GM12875 (cell line): ENCODE measurements at regions not wholly inside any gene's neighbourhood (a gene's known extent, or its start where the extent isn't known, plus 50 kb on each side); places are given as distances from the start of the nearest gene placed in this dataset.

Experiments used
- H3K4me3 ChIP-seq: one replicate; pipeline ENCODE4 v1.5.1; 2011; ENCODE audit warnings: low read depth, low read length, control low read depth
- CTCF ChIP-seq: IDR thresholded peaks from 2 replicates; pipeline ENCODE4 v1.5.1; 2011; ENCODE audit warnings: low read depth, mild to moderate bottlenecking, control low read depth, inconsistent platforms, low read length, moderate library complexity, borderline replicate concordance; ENCODE audit not compliant: insufficient read depth

GRCh38 chr10:29102233-29102632 lies 186.6 kb upstream of the LYZL1 start:
- H3K4me3 ChIP-seq = no peak overlapping the region
- no peak for TF ChIP-seq CTCF

GRCh38 chr10:29102636-29103035 lies 186.2 kb upstream of the LYZL1 start:
- no peak for TF ChIP-seq CTCF
- no peak overlapping the region for H3K4me3 ChIP-seq

- no peak overlapping the region for H3K4me3 ChIP-seq
- no peak for TF ChIP-seq CTCF
Measured at GRCh38 chr10:29104661-29105399, 184.0 kb upstream of the LYZL1 start.

GRCh38 chr10:29105516-29106215 lies 183.2 kb upstream of the LYZL1 start:
- TF ChIP-seq CTCF = no peak
- H3K4me3 ChIP-seq = no peak overlapping the region

- no peak for TF ChIP-seq CTCF
- H3K4me3 ChIP-seq = no peak overlapping the region
Measured at GRCh38 chr10:29106287-29106686, 182.6 kb upstream of the LYZL1 start.

- H3K4me3 ChIP-seq = no peak overlapping the region
- TF ChIP-seq CTCF = no peak
Measured at GRCh38 chr10:29107866-29108498, 180.9 kb upstream of the LYZL1 start.
